Tibial nerve (tissue), 3 donors: ENCODE measurements at regions not wholly inside any gene's neighbourhood (a gene's known extent, or its start where the extent isn't known, plus 50 kb on each side); places are given as distances from the start of the nearest gene placed in this dataset.

Experiments used
- CTCF ChIP-seq, 5 experiments: fragments of 200-600 bp in 3 of 5; fragments of 450-650 bp in 2 of 5; sonication (generic) in 3 of 5; IDR thresholded peaks; one replicate each; pipeline ENCODE4 v1.5.1; 2016 to 2019; ENCODE audit warnings: antibody characterized with exemption in 5 of 5, mild to moderate bottlenecking in 3 of 5, moderate library complexity in 2 of 5
- POLR2A ChIP-seq, 2 donors: fragments of 450-650 bp; IDR thresholded peaks; one replicate each; pipeline ENCODE4 v1.6.1; 2017; ENCODE audit warnings: antibody characterized with exemption in 2 of 2, mild to moderate bottlenecking in 2 of 2, moderate library complexity in 2 of 2

DNA sequence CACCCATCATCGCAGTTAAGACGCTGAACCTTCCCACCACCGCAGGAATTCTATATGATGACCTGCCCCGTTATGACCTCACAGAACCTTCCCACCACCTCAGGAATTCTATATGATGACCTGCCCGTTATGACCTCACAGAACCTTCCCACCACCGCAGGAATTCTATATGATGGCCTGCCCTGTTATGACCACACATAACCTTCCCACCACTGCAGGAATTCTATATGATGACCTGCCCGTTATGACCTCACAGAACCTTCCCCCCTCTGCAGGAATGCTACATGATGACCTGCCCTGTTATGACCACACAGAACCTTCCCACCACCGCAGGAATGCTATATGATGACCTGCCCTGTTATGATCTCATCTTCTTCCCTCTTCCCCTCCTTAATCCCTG is 64.3 kb downstream of the IRX1 start:
- TF ChIP-seq POLR2A (IDR thresholded peaks at IDR 0.05) (no peak), CTCF (IDR thresholded peaks at IDR 0.05) (no peak)
